ENCODE measurements at regions not wholly inside any gene's neighbourhood (a gene's known extent, or its start where the extent isn't known, plus 50 kb on each side); places are given as distances from the start of the nearest gene placed in this dataset.

- Histone ChIP-seq H3K4me1 (no peaks in the 10 kb centered on the region), H3K9me3 (no peaks in the 10 kb centered on the region), H3K4me3 (no peak overlapping the region), H3K27ac (no peak overlapping the region), H3K27me3 (no peaks in the 10 kb centered on the region), H3K36me3 (no peaks in the 10 kb centered on the region)
- TF ChIP-seq POLR2A (IDR thresholded peaks at IDR 0.05), result no peak
- DNase-seq, result no peak
- intact Hi-C loops (cut with DNase I; ENCODE audit: low total_unique reads), result no loop called here
These were observed 296.3 kb upstream of the EPHA3 start for GRCh38 chr3:88811096-88811495.

- no peaks in the 10 kb centered on the region for H3K36me3 ChIP-seq
- H3K27ac ChIP-seq, result no peak overlapping the region
- intact Hi-C loops (cut with DNase I; ENCODE audit: low total_unique reads), result no loop called here
- no peak overlapping the region for H3K4me3 ChIP-seq
- no peak for DNase-seq
- TF ChIP-seq CTCF (IDR thresholded peaks at IDR 0.05), result no peak
- TF ChIP-seq POLR2A (IDR thresholded peaks at IDR 0.05), result no peak
- H3K9me3 ChIP-seq, result no peaks in the 10 kb centered on the region
- no peaks in the 10 kb centered on the region for H3K27me3 ChIP-seq
- no peaks in the 10 kb centered on the region for H3K4me1 ChIP-seq
These were observed 294.8 kb upstream of the EPHA3 start for GRCh38 chr3:88812576-88812975.

DNA sequence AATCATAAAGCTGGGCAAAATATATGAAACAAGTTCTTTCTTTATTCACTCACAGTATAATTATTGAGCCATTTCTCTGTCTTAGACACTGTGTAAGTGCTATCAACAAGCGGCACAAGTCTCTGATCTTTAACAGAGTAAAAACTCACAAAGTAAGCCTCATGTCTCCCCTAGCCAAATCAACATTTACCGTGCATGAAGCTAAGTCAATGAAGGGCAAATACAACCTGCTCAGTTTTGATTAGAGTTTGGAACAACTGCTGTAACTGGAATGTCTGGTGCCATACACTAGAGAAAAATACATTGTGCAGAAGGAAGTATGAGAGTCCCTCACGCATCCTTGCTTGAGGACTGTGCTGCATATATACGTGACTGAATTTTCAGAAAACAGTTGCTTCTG, 291.0 kb upstream of the EPHA3 start:
- Histone ChIP-seq H3K36me3 (no peaks in the 10 kb centered on the region), H3K27me3 (no peaks in the 10 kb centered on the region), H3K4me1 (no peaks in the 10 kb centered on the region), H3K9me3 (no peaks in the 10 kb centered on the region), H3K27ac (no peak overlapping the region), H3K4me3 (no peak overlapping the region)
- no peak for DNase-seq
- TF ChIP-seq POLR2A (IDR thresholded peaks at IDR 0.05) (no peak), CTCF (IDR thresholded peaks at IDR 0.05) (no peak)
- intact Hi-C loops (cut with DNase I; ENCODE audit: low total_unique reads), result no loop called here

DNA sequence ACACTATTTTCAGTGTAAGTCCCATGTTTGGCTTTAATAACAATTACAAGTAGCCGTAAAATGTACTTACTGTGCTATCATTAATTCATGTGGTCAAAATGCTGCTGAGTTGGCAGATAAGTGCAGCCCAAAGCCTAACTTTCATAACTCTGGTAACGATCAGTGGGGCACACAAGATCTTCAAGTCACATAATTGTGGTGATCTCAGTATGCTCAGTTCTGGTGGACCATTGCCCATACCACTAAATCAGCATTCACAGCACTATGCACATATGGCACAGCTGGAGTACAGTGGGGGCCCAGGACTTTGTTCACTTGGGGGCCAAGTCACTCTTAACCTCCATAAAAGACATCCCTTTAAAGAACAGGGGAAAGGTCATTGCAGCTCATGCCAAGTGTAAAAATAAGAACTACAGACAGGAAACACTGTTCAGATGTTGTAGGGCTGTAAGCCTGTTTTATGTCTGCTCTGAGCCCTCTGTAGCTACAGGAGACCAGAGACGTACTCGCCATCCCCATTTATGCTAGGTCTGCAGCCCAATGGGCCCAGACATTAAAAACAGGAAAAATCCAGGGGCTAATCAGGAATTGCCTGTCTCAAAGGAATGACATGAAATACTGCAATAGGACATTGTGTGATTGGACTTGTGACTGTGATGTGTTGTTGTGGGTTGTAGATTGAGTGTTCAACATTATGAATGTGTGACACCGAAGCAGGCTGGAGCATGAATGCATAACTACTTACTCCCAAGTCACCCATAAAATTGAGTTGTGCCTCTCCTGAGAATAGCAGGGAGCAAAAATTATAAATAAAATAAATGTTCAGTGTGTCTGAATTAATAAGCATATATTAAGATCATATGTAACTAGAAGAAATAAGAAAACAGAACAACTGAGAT, 282.5 kb upstream of the EPHA3 start:
- TF ChIP-seq POLR2A (IDR thresholded peaks at IDR 0.05) (no peak), CTCF (IDR thresholded peaks at IDR 0.05) (no peak)
- H3K27ac ChIP-seq, result no peak overlapping the region
- H3K36me3 ChIP-seq, result no peaks in the 10 kb centered on the region
- no peaks in the 10 kb centered on the region for H3K27me3 ChIP-seq
- H3K4me1 ChIP-seq, result no peaks in the 10 kb centered on the region
- no peak for DNase-seq
- intact Hi-C loops (cut with DNase I; ENCODE audit: low total_unique reads), result no loop called here
- H3K9me3 ChIP-seq, result no peaks in the 10 kb centered on the region
- no peak overlapping the region for H3K4me3 ChIP-seq

GRCh38 chr3:88828466-88828865, 279.0 kb upstream of the EPHA3 start:
- Histone ChIP-seq H3K4me1 (no peaks in the 10 kb centered on the region), H3K9me3 (no peaks in the 10 kb centered on the region), H3K36me3 (no peaks in the 10 kb centered on the region), H3K4me3 (no peak overlapping the region), H3K27ac (no peak overlapping the region), H3K27me3 (no peaks in the 10 kb centered on the region)
- TF ChIP-seq CTCF (IDR thresholded peaks at IDR 0.05) (no peak), POLR2A (IDR thresholded peaks at IDR 0.05) (no peak)
- intact Hi-C loops (cut with DNase I; ENCODE audit: low total_unique reads), result no loop called here
- DNase-seq, result no peak

All from uterus (tissue), 3 donors.